ENCODE measurements at regions not wholly inside any gene's neighbourhood (a gene's known extent, or its start where the extent isn't known, plus 50 kb on each side); places are given as distances from the start of the nearest gene placed in this dataset.

DNA sequence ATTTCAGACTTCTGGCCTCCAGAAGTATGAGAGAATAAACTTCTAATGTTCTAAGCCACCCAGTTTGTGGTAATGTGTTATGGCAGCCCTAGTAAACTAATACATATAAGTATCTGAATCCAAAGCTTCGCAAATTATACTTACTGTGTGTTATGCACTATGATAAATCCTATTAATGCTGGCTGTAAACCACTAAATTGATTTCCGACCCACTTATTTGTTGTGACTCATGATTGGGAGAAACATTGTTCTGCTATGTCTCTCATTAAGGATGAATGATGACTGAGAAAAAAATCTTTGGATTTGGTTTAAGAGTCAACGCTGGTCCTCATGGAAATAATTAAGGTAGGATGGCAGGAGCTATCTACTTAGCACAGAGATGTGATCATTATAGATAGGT lies 62.0 kb downstream of the FZD4 start:
- TF ChIP-seq, protein P1, sequence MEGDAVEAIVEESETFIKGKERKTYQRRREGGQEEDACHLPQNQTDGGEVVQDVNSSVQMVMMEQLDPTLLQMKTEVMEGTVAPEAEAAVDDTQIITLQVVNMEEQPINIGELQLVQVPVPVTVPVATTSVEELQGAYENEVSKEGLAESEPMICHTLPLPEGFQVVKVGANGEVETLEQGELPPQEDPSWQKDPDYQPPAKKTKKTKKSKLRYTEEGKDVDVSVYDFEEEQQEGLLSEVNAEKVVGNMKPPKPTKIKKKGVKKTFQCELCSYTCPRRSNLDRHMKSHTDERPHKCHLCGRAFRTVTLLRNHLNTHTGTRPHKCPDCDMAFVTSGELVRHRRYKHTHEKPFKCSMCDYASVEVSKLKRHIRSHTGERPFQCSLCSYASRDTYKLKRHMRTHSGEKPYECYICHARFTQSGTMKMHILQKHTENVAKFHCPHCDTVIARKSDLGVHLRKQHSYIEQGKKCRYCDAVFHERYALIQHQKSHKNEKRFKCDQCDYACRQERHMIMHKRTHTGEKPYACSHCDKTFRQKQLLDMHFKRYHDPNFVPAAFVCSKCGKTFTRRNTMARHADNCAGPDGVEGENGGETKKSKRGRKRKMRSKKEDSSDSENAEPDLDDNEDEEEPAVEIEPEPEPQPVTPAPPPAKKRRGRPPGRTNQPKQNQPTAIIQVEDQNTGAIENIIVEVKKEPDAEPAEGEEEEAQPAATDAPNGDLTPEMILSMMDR (IDR thresholded peaks at IDR 0.05; ENCODE audit: low read length), result no peak
- no peak for TF ChIP-seq EZH2 (optimal IDR thresholded peaks at IDR 0.05; ENCODE audit: low read depth, low read length)

Measured in MM.1S (cell line).